ENCODE measurements at regions not wholly inside any gene's neighbourhood (a gene's known extent, or its start where the extent isn't known, plus 50 kb on each side); places are given as distances from the start of the nearest gene placed in this dataset.

- no peak for TF ChIP-seq CHD7 (IDR thresholded peaks at IDR 0.05; ENCODE audit: insufficient replicate concordance, low read length)
- no peak for TF ChIP-seq JUN (IDR thresholded peaks at IDR 0.05; ENCODE audit: low read depth, low read length)
- no peak for TF ChIP-seq NRF1 (IDR thresholded peaks at IDR 0.05; ENCODE audit: low read depth, low read length)
- no peak for TF ChIP-seq CBX5 (IDR thresholded peaks at IDR 0.05; ENCODE audit: low read depth, low read length)
- TF ChIP-seq NANOG (IDR thresholded peaks at IDR 0.05; ENCODE audit: insufficient read depth, low read depth, low read length, poor library complexity, severe bottlenecking): no peak
- TF ChIP-seq YY1 (IDR thresholded peaks at IDR 0.05; ENCODE audit: low read depth, low read length): no peak
- no peak for TF ChIP-seq SAP30 (IDR thresholded peaks at IDR 0.05; ENCODE audit: insufficient read depth, insufficient replicate concordance, low read length)
- TF ChIP-seq EGR1 (IDR thresholded peaks at IDR 0.05; ENCODE audit: borderline replicate concordance, low read depth, low read length): no peak
- no peak for TF ChIP-seq MAFK (IDR thresholded peaks at IDR 0.05; ENCODE audit: low read depth, low read length)
Measured at GRCh38 chr15:99842071-99842470, 108.8 kb upstream of the LYSMD4 start (continued).
